HEK293T (cell line): ENCODE measurements at regions not wholly inside any gene's neighbourhood (a gene's known extent, or its start where the extent isn't known, plus 50 kb on each side); places are given as distances from the start of the nearest gene placed in this dataset.

Experiments
- FOXM1 ChIP-seq: fragments of 450-650 bp; IDR thresholded peaks from 2 replicates; pipeline ENCODE4 v1.6.1; 2017; ENCODE audit warnings: mild to moderate bottlenecking, borderline replicate concordance
- SUZ12 ChIP-seq: fragments of 450-650 bp; IDR thresholded peaks from 2 replicates; pipeline ENCODE4 v1.6.1; 2016; ENCODE audit warnings: mild to moderate bottlenecking

DNA sequence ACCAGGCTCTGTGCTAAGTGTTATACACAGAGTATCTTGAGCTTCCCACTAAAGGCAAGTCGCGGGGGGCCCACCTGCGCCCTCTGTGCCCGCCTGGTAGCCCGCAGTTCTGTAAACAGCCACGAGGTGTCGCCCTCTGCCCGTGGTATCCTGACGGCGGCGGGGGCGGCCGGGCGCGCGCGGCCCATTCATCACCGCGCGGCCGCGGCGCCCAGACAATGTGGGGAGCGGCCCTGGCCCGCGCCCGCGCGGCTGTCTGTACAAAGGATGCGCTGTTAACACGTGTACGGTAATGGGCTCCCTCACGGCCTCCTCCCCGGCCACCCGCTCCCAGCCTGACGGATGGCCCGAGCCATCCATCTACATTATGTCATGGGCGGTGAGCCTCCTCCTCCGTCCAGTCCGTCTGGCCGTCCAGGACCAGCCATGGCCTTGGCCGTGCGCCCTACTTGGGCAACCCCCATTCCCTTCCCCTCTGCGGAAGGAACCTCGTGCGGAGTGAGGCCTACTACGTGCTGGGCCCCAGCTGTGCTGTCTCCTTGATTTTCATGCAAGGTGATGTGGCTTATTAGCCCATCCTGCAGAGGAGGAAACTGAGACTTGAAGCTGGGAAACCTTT, 99.4 kb downstream of the MIAT start:
- TF ChIP-seq SUZ12 (no peak), FOXM1 (no peak)
